ENCODE measurements at regions not wholly inside any gene's neighbourhood (a gene's known extent, or its start where the extent isn't known, plus 50 kb on each side); places are given as distances from the start of the nearest gene placed in this dataset.
"Not testable (repeated sequence)": the region's sequence is repeated elsewhere in the genome, so short reads cannot be mapped to it uniquely, and the experiment has no call there.

DNA sequence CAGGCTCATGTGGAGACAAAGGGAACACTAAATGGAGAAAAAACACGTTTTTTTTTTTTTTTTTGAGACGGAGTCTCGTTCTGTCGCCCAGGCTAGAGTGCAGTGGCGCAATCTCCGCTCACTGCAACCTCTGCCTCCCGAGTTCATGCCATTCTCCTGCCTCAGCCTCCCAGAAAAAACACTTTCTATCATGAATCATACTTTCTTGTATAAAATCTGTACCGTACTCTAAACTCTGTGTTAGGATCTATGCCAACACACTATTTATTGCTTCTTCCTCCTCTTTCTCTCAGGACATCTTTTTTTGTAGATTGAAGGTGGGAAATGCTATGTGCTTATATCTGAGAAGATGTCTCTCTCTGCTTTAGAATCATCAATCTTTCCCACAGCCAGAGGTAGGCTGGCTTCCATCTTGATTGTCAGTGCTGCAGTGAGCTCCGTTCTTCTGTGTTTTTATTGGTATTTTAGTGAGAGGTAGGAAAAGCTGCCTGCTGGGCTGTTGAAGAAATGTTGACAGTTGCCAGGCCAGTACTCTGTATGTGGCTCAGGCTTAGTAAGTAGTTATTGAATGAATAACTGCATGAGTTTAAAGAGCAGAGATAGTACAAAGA is 101.1 kb downstream of the GPR85 start:
- no peaks in the 10 kb centered on the region for H3K36me3 ChIP-seq (ENCODE audit: control insufficient read depth, insufficient read depth, low read length)
- H3K4me1 ChIP-seq (ENCODE audit: control insufficient read depth, insufficient read depth, low read length) = no peaks in the 10 kb centered on the region
- H3K27me3 ChIP-seq (ENCODE audit: control insufficient read depth, insufficient read depth, low read length) = no peaks in the 10 kb centered on the region
- no peak overlapping the region for H3K27ac ChIP-seq (ENCODE audit: low read depth, low read length)
- no peaks in the 10 kb centered on the region for H3K9me3 ChIP-seq (ENCODE audit: control insufficient read depth, insufficient read depth, low read length)
- WGBS (ENCODE audit: insufficient coverage) = 48% methylated on average over 5 of the region's 9 CpGs
- DNase-seq (ENCODE audit: low read depth in 4 of 6, low spot score in 6 of 6) = peak in 2 of 6 donors; percentile 21 to 48
- no peak overlapping the region for H3K4me3 ChIP-seq (ENCODE audit: low read depth, low read length)

DNA sequence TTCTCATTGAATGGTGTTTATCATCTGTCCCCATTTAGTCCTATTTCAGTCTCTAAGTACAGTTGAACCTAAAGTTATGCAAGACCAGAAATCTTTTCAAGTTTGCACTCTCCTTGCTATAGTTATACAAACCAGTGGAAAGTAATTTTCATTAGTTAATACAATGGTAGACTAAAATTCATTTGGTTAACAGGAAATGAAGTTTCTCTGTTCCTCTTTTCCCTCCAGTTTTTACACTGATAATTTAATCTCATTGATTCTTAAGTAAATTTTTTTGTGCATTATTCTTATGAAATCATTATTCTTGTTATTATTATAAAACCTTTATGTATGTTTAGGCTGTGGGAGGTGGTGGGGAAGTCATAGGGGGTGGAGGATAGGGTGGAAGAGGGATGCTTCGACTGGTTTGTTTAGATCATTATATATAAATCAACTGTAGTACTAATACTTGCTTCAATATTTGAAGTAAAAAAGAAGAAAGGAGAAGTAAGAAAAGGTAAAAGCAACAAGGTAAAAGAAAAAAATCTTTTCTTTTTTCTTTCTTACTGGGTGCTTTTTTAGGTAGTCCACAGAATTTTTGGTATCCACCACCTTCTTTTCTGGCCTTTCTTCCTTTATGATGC is 104.1 kb downstream of the GPR85 start:
- no CpG with 5 or more reads among the region's 1 CpG for WGBS (ENCODE audit: insufficient coverage)
- Histone ChIP-seq H3K36me3 (ENCODE audit: control insufficient read depth, insufficient read depth, low read length) (no peaks in the 10 kb centered on the region), H3K4me1 (ENCODE audit: control insufficient read depth, insufficient read depth, low read length) (no peaks in the 10 kb centered on the region), H3K27me3 (ENCODE audit: control insufficient read depth, insufficient read depth, low read length) (no peaks in the 10 kb centered on the region), H3K9me3 (ENCODE audit: control insufficient read depth, insufficient read depth, low read length) (no peaks in the 10 kb centered on the region), H3K4me3 (ENCODE audit: low read depth, low read length) (no peak overlapping the region), H3K27ac (ENCODE audit: low read depth, low read length) (no peak overlapping the region)
- DNase-seq (ENCODE audit: low read depth in 4 of 6, low spot score in 6 of 6) = no peak

DNA sequence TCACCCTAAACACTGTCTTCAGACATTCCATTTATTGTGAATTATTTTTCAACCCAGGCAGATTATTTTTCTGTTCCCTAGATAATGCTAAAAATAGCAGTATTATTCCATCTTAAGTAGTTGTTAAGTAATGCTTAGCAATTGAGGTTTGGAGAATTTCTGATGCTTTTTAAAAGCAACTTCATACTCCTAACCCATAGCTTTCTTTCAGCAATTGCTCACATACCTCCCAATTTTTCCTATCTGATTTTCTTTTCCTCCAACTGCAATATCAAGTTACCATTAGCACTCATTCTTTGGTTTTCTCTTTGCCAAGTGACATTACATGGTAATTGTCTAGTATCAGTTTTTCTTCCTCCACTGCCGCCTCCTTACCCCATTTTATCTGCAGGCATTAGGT is 104.7 kb downstream of the GPR85 start:
- Histone ChIP-seq H3K4me1 (ENCODE audit: control insufficient read depth, insufficient read depth, low read length) (no peaks in the 10 kb centered on the region), H3K4me3 (ENCODE audit: low read depth, low read length) (no peak overlapping the region), H3K27me3 (ENCODE audit: control insufficient read depth, insufficient read depth, low read length) (no peaks in the 10 kb centered on the region), H3K27ac (ENCODE audit: low read depth, low read length) (no peak overlapping the region), H3K36me3 (ENCODE audit: control insufficient read depth, insufficient read depth, low read length) (no peaks in the 10 kb centered on the region), H3K9me3 (ENCODE audit: control insufficient read depth, insufficient read depth, low read length) (no peaks in the 10 kb centered on the region)
- no peak for DNase-seq (ENCODE audit: low read depth in 4 of 6, low spot score in 6 of 6)
- WGBS (ENCODE audit: insufficient coverage) = no CpG with 5 or more reads among the region's 1 CpG

DNA sequence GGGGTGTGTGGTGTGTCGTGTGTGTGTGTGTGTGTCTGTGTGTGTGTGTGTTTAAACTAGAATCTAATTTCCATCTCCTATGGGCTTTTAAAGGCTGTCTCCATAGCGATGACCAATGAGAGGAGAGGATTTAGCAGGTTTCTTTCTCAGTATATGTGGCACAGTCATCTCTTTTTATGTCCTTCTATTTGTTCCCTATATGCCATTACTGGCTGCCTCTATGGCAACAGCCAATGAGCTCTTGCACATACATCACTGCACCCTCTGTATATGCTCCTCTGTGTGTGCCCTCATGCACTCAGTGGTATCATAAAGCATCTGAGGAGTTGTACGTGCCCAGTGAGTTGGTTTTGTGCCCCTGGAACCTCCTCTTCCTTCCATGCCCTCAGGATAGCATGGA is 107.6 kb downstream of the GPR85 start:
- not testable (repeated sequence) for H3K9me3 ChIP-seq (ENCODE audit: control insufficient read depth, insufficient read depth, low read length); H3K27ac ChIP-seq (ENCODE audit: low read depth, low read length); H3K4me1 ChIP-seq (ENCODE audit: control insufficient read depth, insufficient read depth, low read length); DNase-seq (ENCODE audit: low read depth in 4 of 6, low spot score in 6 of 6); H3K36me3 ChIP-seq (ENCODE audit: control insufficient read depth, insufficient read depth, low read length); H3K4me3 ChIP-seq (ENCODE audit: low read depth, low read length); H3K27me3 ChIP-seq (ENCODE audit: control insufficient read depth, insufficient read depth, low read length)
- no CpG with 5 or more reads among the region's 3 CpGs for WGBS (ENCODE audit: insufficient coverage)

DNA sequence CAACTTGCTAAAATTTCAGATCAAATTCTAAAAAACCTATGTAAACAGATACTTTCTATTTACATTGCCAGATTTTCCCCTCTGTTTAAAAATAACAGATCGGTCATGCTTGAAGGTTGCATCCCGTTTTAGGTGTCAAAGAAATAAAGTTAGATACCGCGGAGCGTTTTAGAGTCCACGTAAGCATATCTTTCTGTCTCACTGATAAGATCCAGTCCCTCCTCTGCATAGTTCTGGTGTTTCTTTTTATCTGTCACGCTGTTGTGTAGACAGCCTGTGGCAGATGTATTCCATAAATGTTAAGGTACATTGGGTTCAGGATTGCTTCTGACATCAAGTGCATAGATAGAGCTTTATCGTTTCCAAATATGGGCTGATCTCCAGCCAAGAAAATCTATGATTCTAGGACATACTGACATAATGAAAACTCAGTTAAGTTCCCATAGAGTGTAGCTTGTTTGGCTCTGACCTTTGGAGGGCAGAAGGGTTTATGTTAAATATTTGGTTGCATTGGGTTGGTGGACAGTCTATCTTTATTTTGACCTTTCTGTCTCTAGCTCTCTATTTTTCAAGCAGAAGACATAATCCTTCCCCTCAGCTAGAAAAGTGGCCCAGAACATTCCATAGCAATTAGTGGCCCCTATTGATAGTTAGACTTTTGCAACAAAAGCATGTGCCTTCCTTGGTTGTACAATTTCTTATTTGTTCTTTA is 109.2 kb downstream of the GPR85 start:
- not testable (repeated sequence) for H3K4me3 ChIP-seq (ENCODE audit: low read depth, low read length); H3K27ac ChIP-seq (ENCODE audit: low read depth, low read length); H3K9me3 ChIP-seq (ENCODE audit: control insufficient read depth, insufficient read depth, low read length); H3K27me3 ChIP-seq (ENCODE audit: control insufficient read depth, insufficient read depth, low read length); H3K36me3 ChIP-seq (ENCODE audit: control insufficient read depth, insufficient read depth, low read length); H3K4me1 ChIP-seq (ENCODE audit: control insufficient read depth, insufficient read depth, low read length); DNase-seq (ENCODE audit: low read depth in 4 of 6, low spot score in 6 of 6)
- WGBS (ENCODE audit: insufficient coverage) = no CpG with 5 or more reads among the region's 8 CpGs

DNA sequence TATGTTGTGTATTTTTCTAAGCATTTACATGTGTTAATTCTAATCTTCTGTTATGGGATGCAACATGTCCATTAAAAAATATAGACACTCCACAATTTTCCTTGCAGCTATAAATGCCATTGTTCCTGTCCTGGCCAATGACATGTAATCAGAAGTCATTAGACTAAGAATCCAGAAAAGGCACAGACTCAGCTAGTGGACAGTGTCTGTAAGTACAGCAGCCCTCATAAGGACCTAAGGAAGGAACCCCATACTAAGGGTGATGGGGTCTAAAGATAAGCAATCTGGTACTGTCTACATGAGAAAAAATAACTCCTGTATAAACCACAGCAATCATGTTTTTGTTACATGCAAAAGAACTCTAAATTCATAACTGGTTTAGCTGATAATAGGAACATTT is 115.9 kb downstream of the GPR85 start:
- H3K4me3 ChIP-seq (ENCODE audit: low read depth, low read length) = no peak overlapping the region
- no peaks in the 10 kb centered on the region for H3K4me1 ChIP-seq (ENCODE audit: control insufficient read depth, insufficient read depth, low read length)
- H3K27me3 ChIP-seq (ENCODE audit: control insufficient read depth, insufficient read depth, low read length) = no peaks in the 10 kb centered on the region
- no peaks in the 10 kb centered on the region for H3K9me3 ChIP-seq (ENCODE audit: control insufficient read depth, insufficient read depth, low read length)
- no peak for DNase-seq (ENCODE audit: low read depth in 4 of 6, low spot score in 6 of 6)
- H3K27ac ChIP-seq (ENCODE audit: low read depth, low read length) = no peak overlapping the region
- H3K36me3 ChIP-seq (ENCODE audit: control insufficient read depth, insufficient read depth, low read length) = no peaks in the 10 kb centered on the region

DNA sequence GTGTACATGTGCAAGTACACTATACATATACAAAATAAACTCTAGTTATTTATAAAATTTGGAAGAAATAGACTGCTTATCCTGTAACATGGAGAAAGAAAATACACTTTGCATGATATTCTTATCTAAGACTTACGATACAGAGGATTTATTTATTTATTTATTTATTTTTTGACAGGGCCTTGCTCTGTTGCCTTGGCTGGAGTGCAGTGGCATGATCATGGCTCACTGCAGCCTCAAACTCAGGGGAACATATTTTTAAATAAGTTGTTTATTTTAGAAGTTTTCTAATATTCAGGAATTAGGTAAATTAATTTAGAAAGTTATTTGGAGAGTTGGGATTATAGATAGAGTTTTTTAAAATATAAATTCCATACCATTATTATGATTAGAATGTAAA is 116.7 kb downstream of the GPR85 start:
- no CpG with 5 or more reads among the region's 1 CpG for WGBS (ENCODE audit: insufficient coverage)
- no peak for DNase-seq (ENCODE audit: low read depth in 4 of 6, low spot score in 6 of 6)
- no peaks in the 10 kb centered on the region for H3K4me1 ChIP-seq (ENCODE audit: control insufficient read depth, insufficient read depth, low read length)
- H3K4me3 ChIP-seq (ENCODE audit: low read depth, low read length) = no peak overlapping the region
- H3K9me3 ChIP-seq (ENCODE audit: control insufficient read depth, insufficient read depth, low read length) = no peaks in the 10 kb centered on the region
- H3K27ac ChIP-seq (ENCODE audit: low read depth, low read length) = no peak overlapping the region
- no peaks in the 10 kb centered on the region for H3K27me3 ChIP-seq (ENCODE audit: control insufficient read depth, insufficient read depth, low read length)
- H3K36me3 ChIP-seq (ENCODE audit: control insufficient read depth, insufficient read depth, low read length) = no peaks in the 10 kb centered on the region

DNA sequence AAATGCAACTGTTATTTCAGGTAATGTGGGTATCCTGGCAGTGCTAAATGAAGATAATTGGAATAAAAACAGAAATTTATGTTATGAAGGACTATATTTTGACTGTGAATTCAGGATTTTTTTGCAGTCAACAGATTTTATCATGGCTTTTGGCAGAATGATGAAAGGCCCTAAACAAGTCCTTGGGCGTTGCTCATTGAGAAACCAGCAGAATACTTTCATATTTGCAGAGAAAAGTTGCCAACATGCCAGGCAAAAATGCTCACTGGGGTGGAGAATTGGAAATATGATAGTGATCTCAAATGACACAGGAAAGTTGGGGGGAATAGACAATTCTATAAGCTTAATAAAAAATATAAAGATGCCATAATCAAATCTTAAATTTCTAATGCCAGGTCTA is 121.1 kb downstream of the GPR85 start:
- Histone ChIP-seq H3K4me1 (ENCODE audit: control insufficient read depth, insufficient read depth, low read length) (no peaks in the 10 kb centered on the region), H3K27me3 (ENCODE audit: control insufficient read depth, insufficient read depth, low read length) (no peaks in the 10 kb centered on the region), H3K9me3 (ENCODE audit: control insufficient read depth, insufficient read depth, low read length) (no peaks in the 10 kb centered on the region), H3K27ac (ENCODE audit: low read depth, low read length) (no peak overlapping the region), H3K36me3 (ENCODE audit: control insufficient read depth, insufficient read depth, low read length) (no peaks in the 10 kb centered on the region), H3K4me3 (ENCODE audit: low read depth, low read length) (no peak overlapping the region)
- 83% methylated on average over 1 of the region's 1 CpG for WGBS (ENCODE audit: insufficient coverage)
- no peak for DNase-seq (ENCODE audit: low read depth in 4 of 6, low spot score in 6 of 6)

DNA sequence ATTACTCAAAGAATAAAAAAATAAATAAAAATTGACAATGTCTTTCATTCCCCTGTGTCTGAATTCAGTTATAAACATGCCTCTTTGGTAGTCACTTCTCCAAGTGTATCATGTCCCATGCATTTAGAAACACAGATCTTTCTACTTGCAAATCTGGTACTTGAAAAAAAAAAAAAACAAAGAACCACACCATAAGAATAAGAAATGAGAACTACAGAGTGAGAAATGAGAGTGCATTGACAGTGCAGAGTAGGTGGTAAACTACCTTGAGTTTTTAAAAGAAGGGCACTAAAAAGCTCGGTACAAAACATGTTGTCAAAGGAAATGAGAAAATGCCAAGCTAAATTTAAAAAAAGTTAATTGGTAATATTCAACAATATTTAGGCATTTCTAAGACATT is 123.0 kb downstream of the GPR85 start:
- Histone ChIP-seq H3K9me3 (ENCODE audit: control insufficient read depth, insufficient read depth, low read length) (no peaks in the 10 kb centered on the region), H3K27ac (ENCODE audit: low read depth, low read length) (no peak overlapping the region), H3K4me1 (ENCODE audit: control insufficient read depth, insufficient read depth, low read length) (no peaks in the 10 kb centered on the region), H3K4me3 (ENCODE audit: low read depth, low read length) (no peak overlapping the region), H3K27me3 (ENCODE audit: control insufficient read depth, insufficient read depth, low read length) (no peaks in the 10 kb centered on the region), H3K36me3 (ENCODE audit: control insufficient read depth, insufficient read depth, low read length) (no peaks in the 10 kb centered on the region)
- WGBS (ENCODE audit: insufficient coverage) = no CpG with 5 or more reads among the region's 1 CpG
- no peak for DNase-seq (ENCODE audit: low read depth in 4 of 6, low spot score in 6 of 6)

DNA sequence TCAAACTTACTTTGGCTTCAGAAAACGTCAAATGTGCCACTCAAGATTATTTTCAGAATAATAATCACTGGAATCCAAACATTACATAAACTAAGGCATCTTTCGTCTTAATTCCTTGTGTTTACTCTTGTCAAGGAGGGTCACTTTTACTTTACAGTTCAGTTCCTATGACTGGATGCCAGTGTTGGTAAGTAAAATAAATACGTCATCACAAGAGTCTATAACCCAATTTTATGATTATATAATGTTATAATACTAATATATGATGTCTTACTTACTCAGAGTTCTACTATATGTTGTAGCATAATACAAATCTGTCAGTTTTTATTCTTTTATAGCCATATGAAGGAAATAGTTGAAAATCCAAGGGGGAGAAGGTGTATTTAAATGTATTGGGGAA is 123.8 kb downstream of the GPR85 start:
- no peak overlapping the region for H3K4me3 ChIP-seq (ENCODE audit: low read depth, low read length)
- H3K9me3 ChIP-seq (ENCODE audit: control insufficient read depth, insufficient read depth, low read length) = no peaks in the 10 kb centered on the region
- no peaks in the 10 kb centered on the region for H3K27me3 ChIP-seq (ENCODE audit: control insufficient read depth, insufficient read depth, low read length)
- H3K27ac ChIP-seq (ENCODE audit: low read depth, low read length) = no peak overlapping the region
- H3K36me3 ChIP-seq (ENCODE audit: control insufficient read depth, insufficient read depth, low read length) = no peaks in the 10 kb centered on the region
- WGBS (ENCODE audit: insufficient coverage) = no CpG with 5 or more reads among the region's 3 CpGs
- no peaks in the 10 kb centered on the region for H3K4me1 ChIP-seq (ENCODE audit: control insufficient read depth, insufficient read depth, low read length)
- DNase-seq (ENCODE audit: low read depth in 4 of 6, low spot score in 6 of 6) = no peak
